Right lobe of liver (tissue), 6 donors: ENCODE measurements at regions not wholly inside any gene's neighbourhood (a gene's known extent, or its start where the extent isn't known, plus 50 kb on each side); places are given as distances from the start of the nearest gene placed in this dataset.

Experiments used
- ATAC-seq, 4 donors: fragments of 200-7000 bp; cut with Tn5 transposase; one replicate each; pipeline ENCODE4 v1.9.1; 2020; ENCODE audit warnings: mild to moderate bottlenecking in 4 of 4, moderate library complexity in 4 of 4
- DNase-seq, 3 donors: peaks; one replicate each; pipeline ENCODE4 v3.0.0-alpha.2; 2020
- H3K27ac ChIP-seq, 3 donors: fragments of 200-600 bp; one replicate each; pipeline ENCODE4 v1.8.0; 2022
- H3K27me3 ChIP-seq, 2 donors: fragments of 200-600 bp; one replicate each; pipeline ENCODE4 v1.8.0; 2022
- H3K36me3 ChIP-seq, 4 donors: fragments of 200-600 bp; sonication (generic) in 1 of 4; one replicate each; pipeline versions ENCODE4 v1.5.1 to v1.8.0; 2017 to 2022; ENCODE audit warnings: control low read depth in 1 of 4
- H3K4me1 ChIP-seq, 4 donors: fragments of 200-600 bp; sonication (generic) in 1 of 4; one replicate each; pipeline versions ENCODE4 v1.5.1 to v1.8.0; 2017 to 2022; ENCODE audit warnings: control low read depth in 1 of 4
- H3K4me3 ChIP-seq, 3 donors: fragments of 200-600 bp; one replicate each; pipeline ENCODE4 v1.8.0; 2022
- H3K9me3 ChIP-seq, 4 donors: fragments of 200-600 bp; sonication (generic) in 1 of 4; one replicate each; pipeline versions ENCODE4 v1.5.1 to v1.8.0; 2017 to 2022; ENCODE audit warnings: control low read depth in 1 of 4
- CTCF ChIP-seq, 4 donors: fragments of 200-600 bp in 3 of 4; fragments of 450-650 bp in 1 of 4; IDR thresholded peaks; one replicate each; pipeline versions ENCODE4 v1.5.1 to v1.8.0; 2016 to 2022; ENCODE audit warnings: antibody characterized with exemption in 4 of 4, mild to moderate bottlenecking in 2 of 4
- POLR2A ChIP-seq: fragments of 450-650 bp; IDR thresholded peaks from one replicate; pipeline ENCODE4 v1.6.1; 2017; ENCODE audit warnings: antibody characterized with exemption, mild to moderate bottlenecking
- WGBS: methylation state at CpG from one replicate; pipeline ENCODE4 v1.1.6; 2018; ENCODE audit warnings: low coverage, low lambda C conversion rate; ENCODE audit not compliant: insufficient coverage; ENCODE audit errors: missing lambda C conversion rate; 5-methylcytosine and 5-hydroxymethylcytosine counted together
- intact Hi-C, 2 donors: fragments of 100-400 bp; cut with DNase I; formaldehyde crosslinking; loops; one replicate each; pipeline versions ENCODE4 v1.11.2 to v1.14.1; 2022
- small RNA-seq, 2 experiments: library from RNA; depleted of rRNA; stranded (forward); fragments of <200 nt; gene quantifications; one replicate each; pipeline ENCODE3, GENCODE V24; 2016
- donor health status: DM: no; HTN: yes; CAD: no.
- donor health status: DM: no; HTN: no; CAD: no.
- donor health status: DM: no; HTN: no; CAD: no.
- donor health status: DM: no; HTN: yes; CAD: no.
- donor health status: DM: no; HTN: yes; CAD: no.

- Histone ChIP-seq H3K4me3 (no peak overlapping the region), H3K4me1 (no peaks in the 10 kb centered on the region), H3K36me3 (no peaks in the 10 kb centered on the region), H3K9me3 (no peaks in the 10 kb centered on the region), H3K27ac (no peak overlapping the region), H3K27me3 (no peaks in the 10 kb centered on the region)
- TF ChIP-seq CTCF (IDR thresholded peaks at IDR 0.05) (no peak), POLR2A (no peak)
- no peak for DNase-seq
- intact Hi-C loops, result no loop called here
- WGBS, result 50% methylated on average over 1 of the region's 1 CpG
- ATAC-seq, result no peak
Measured at GRCh38 chr12:64995816-64996215, 125.3 kb downstream of the WIF1 start.

GRCh38 chr12:64997858-64998257, 123.2 kb downstream of the WIF1 start:
- no peak overlapping the region for H3K4me3 ChIP-seq
- H3K9me3 ChIP-seq, result no peaks in the 10 kb centered on the region
- no peaks in the 10 kb centered on the region for H3K36me3 ChIP-seq
- no peak for TF ChIP-seq POLR2A
- TF ChIP-seq CTCF (IDR thresholded peaks at IDR 0.05), result no peak
- DNase-seq (no peak), ATAC-seq (no peak)
- WGBS, result 20% methylated on average over 2 of the region's 2 CpGs
- intact Hi-C loops, result no loop called here
- H3K27me3 ChIP-seq, result no peaks in the 10 kb centered on the region
- H3K27ac ChIP-seq, result no peak overlapping the region
- H3K4me1 ChIP-seq, result no peaks in the 10 kb centered on the region

GRCh38 chr12:64998371-64999147, 122.5 kb downstream of the WIF1 start:
- no peaks in the 10 kb centered on the region for H3K27me3 ChIP-seq
- intact Hi-C loops, result no loop called here
- H3K4me1 ChIP-seq, result no peaks in the 10 kb centered on the region
- WGBS, result 33% methylated on average over 4 of the region's 4 CpGs
- no peaks in the 10 kb centered on the region for H3K36me3 ChIP-seq
- H3K27ac ChIP-seq, result no peak overlapping the region
- TF ChIP-seq CTCF (IDR thresholded peaks at IDR 0.05) (no peak), POLR2A (no peak)
- H3K9me3 ChIP-seq, result no peaks in the 10 kb centered on the region
- no peak overlapping the region for H3K4me3 ChIP-seq
- DNase-seq (no peak), ATAC-seq (no peak)

GRCh38 chr12:64999148-64999425, 122.0 kb downstream of the WIF1 start:
- intact Hi-C loops, result no loop called here
- DNase-seq, result no peak

More at GRCh38 chr12:64999148-64999425, 122.0 kb downstream of the WIF1 start:
- no peaks in the 10 kb centered on the region for H3K27me3 ChIP-seq
- H3K4me1 ChIP-seq, result no peaks in the 10 kb centered on the region
- no peaks in the 10 kb centered on the region for H3K9me3 ChIP-seq
- WGBS, result 21% methylated on average over 1 of the region's 1 CpG
- no peak overlapping the region for H3K27ac ChIP-seq
- TF ChIP-seq CTCF (IDR thresholded peaks at IDR 0.05), result no peak
- no peak for TF ChIP-seq POLR2A
- no peak for ATAC-seq
- no peak overlapping the region for H3K4me3 ChIP-seq
- no peaks in the 10 kb centered on the region for H3K36me3 ChIP-seq

Small RNA genes in the stretch of these regions (small RNA-seq; reads per million reads assigned to genes)
- gene RNU6ATAC42P, result 0 reads per million in 2 experiments
